ENCODE measurements at regions not wholly inside any gene's neighbourhood (a gene's known extent, or its start where the extent isn't known, plus 50 kb on each side); places are given as distances from the start of the nearest gene placed in this dataset.
"Not testable (repeated sequence)": the region's sequence is repeated elsewhere in the genome, so short reads cannot be mapped to it uniquely, and the experiment has no call there.

DNA sequence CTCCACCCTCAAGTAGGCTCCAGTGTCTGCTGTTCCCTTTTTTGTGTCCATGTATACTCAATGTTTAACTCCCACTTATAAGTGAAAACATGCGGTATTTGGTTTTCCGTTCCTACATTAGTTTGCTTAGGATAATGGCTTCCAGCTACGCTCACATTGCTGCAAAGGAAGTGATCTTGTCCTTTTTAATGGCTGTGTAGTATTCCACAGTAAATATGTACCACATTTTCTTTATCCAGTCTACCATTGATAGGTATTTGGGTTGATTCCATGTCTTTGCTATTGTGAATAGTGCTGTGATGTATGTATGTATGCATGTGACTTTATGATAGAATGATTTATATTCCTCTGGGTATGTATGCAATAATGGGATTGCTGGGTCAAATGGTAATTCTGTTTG, 144.6 kb downstream of the BRD1 start:
- Histone ChIP-seq H3K27me3 (ENCODE audit: control insufficient read depth in 3 of 3, insufficient read depth in 3 of 3, low read depth in 1 of 3, low read length in 3 of 3) (peaks cover 0 to 30% (median 0%) of the 10 kb centered on the region in 3 experiments), H3K14ac (ENCODE audit: low read length) (no peak overlapping the region), H3K36me3 (replicated peaks in 1 of 2; ENCODE audit: control insufficient read depth in 2 of 2, insufficient read depth in 2 of 2, low read length in 2 of 2) (no peaks in the 10 kb centered on the region), H3K79me1 (ENCODE audit: low read depth, low read length) (no peaks in the 10 kb centered on the region), H3K18ac (ENCODE audit: low read length) (no peak overlapping the region), H4K91ac (ENCODE audit: low read depth, low read length, poor library complexity) (no peak overlapping the region), H3K23ac (ENCODE audit: low read depth, low read length, poor library complexity) (no peak overlapping the region), H2BK15ac (ENCODE audit: low read length) (no peak overlapping the region), H2BK120ac (ENCODE audit: low read depth, low read length) (no peak overlapping the region), H3K4ac (ENCODE audit: low read length) (no peak overlapping the region), H3K9ac (ENCODE audit: low read depth, low read length, poor library complexity) (no peak overlapping the region), H3K4me3 (ENCODE audit: low read length in 2 of 2) (no peak overlapping the region), H2AFZ (ENCODE audit: low read length) (no peak overlapping the region), H3K27ac (replicated peaks; ENCODE audit: low read length) (no peak overlapping the region), H2BK12ac (ENCODE audit: low read length) (no peak overlapping the region), H2BK5ac (ENCODE audit: low read length) (no peak overlapping the region), H3K4me2 (ENCODE audit: insufficient read depth, low read length, poor library complexity, severe bottlenecking) (no peak overlapping the region), H3K4me1 (ENCODE audit: control insufficient read depth in 2 of 2, insufficient read depth in 1 of 2, low read depth in 1 of 2, low read length in 2 of 2) (no peaks in the 10 kb centered on the region), H2AK5ac (ENCODE audit: low read depth, low read length) (no peak overlapping the region), H3K9me3 (replicated peaks in 1 of 2; ENCODE audit: control insufficient read depth in 2 of 2, insufficient read depth in 1 of 2, low read depth in 1 of 2, low read length in 2 of 2) (peaks cover 0 to 2% of the 10 kb centered on the region in 2 donors), H4K8ac (ENCODE audit: low read depth, low read length) (no peak overlapping the region)
- no CpG with 5 or more reads among the region's 3 CpGs for WGBS, 2 donors (ENCODE audit: extremely low coverage in 2 of 2, insufficient read length in 2 of 2, insufficient replicate concordance in 1 of 2)
- DNase-seq (ENCODE audit: low spot score) = no peak

DNA sequence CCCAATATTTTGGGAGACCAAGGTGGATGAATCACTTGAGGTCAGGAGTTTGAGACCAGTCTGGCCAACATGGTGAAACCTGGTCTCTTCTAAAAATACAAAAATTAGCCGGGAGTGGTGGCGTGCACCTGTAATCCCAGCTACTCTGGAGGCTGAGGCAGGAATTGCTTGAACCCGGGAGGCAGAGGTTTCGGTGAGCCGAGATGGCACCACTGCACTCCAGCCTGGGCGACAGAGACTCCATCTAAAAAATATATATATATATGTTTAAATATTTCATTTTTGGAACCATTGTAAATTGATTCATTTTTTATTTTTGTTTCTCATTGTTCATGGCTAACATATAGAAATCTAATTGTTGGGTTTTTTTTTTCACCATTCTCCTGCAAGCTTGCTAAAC, 146.9 kb downstream of the BRD1 start:
- H2AK5ac ChIP-seq (ENCODE audit: low read depth, low read length) = not testable (repeated sequence)
- H3K27me3 ChIP-seq (ENCODE audit: control insufficient read depth in 3 of 3, insufficient read depth in 3 of 3, low read depth in 1 of 3, low read length in 3 of 3) = peaks cover 0 to 46% (median 0%) of the 10 kb centered on the region in 3 experiments

DNA sequence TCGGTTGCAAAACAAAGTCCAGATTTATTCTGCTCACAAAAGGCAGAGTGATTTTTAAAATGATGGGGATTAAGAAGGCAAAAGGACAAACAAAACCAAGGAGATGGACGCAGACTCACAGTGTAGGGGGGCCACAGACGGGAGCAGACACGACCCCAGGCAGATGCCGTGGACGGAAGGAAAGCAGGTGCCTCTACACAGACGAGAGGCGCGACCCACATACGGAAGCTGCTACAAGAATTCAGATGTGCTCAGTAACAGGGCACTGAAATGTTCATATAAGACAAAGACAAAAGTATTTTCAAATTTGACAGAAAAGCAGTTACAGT, 148.9 kb downstream of the BRD1 start:
- peaks cover 0 to 51% (median 0%) of the 10 kb centered on the region in 3 experiments for H3K27me3 ChIP-seq (ENCODE audit: control insufficient read depth in 3 of 3, insufficient read depth in 3 of 3, low read depth in 1 of 3, low read length in 3 of 3)
- no peak overlapping the region for H3K4ac ChIP-seq (ENCODE audit: low read length)
- H4K8ac ChIP-seq (ENCODE audit: low read depth, low read length) = no peak overlapping the region
- no peak overlapping the region for H2AK5ac ChIP-seq (ENCODE audit: low read depth, low read length)
- no peak for DNase-seq (ENCODE audit: low spot score)
- H3K18ac ChIP-seq (ENCODE audit: low read length) = peak overlapping the region; percentile 89
- H3K4me1 ChIP-seq (ENCODE audit: control insufficient read depth in 2 of 2, insufficient read depth in 1 of 2, low read depth in 1 of 2, low read length in 2 of 2) = no peaks in the 10 kb centered on the region
- H3K27ac ChIP-seq (replicated peaks; ENCODE audit: low read length) = no peak overlapping the region
- H3K4me2 ChIP-seq (ENCODE audit: insufficient read depth, low read length, poor library complexity, severe bottlenecking) = no peak overlapping the region
- H3K23ac ChIP-seq (ENCODE audit: low read depth, low read length, poor library complexity) = no peak overlapping the region
- H4K91ac ChIP-seq (ENCODE audit: low read depth, low read length, poor library complexity) = no peak overlapping the region
- H2BK15ac ChIP-seq (ENCODE audit: low read length) = no peak overlapping the region
- H2AFZ ChIP-seq (ENCODE audit: low read length) = no peak overlapping the region
- no peak overlapping the region for H3K14ac ChIP-seq (ENCODE audit: low read length)
- H2BK5ac ChIP-seq (ENCODE audit: low read length) = no peak overlapping the region
- no CpG with 5 or more reads among the region's 10 CpGs for WGBS, 2 donors (ENCODE audit: extremely low coverage in 2 of 2, insufficient read length in 2 of 2, insufficient replicate concordance in 1 of 2)
- no peak overlapping the region for H2BK120ac ChIP-seq (ENCODE audit: low read depth, low read length)
- H3K36me3 ChIP-seq (replicated peaks in 1 of 2; ENCODE audit: control insufficient read depth in 2 of 2, insufficient read depth in 2 of 2, low read length in 2 of 2) = no peaks in the 10 kb centered on the region
- no peak overlapping the region for H3K9ac ChIP-seq (ENCODE audit: low read depth, low read length, poor library complexity)
- H3K79me1 ChIP-seq (ENCODE audit: low read depth, low read length) = no peaks in the 10 kb centered on the region
- H3K9me3 ChIP-seq (replicated peaks in 1 of 2; ENCODE audit: control insufficient read depth in 2 of 2, insufficient read depth in 1 of 2, low read depth in 1 of 2, low read length in 2 of 2) = no peaks in the 10 kb centered on the region
- no peak overlapping the region for H2BK12ac ChIP-seq (ENCODE audit: low read length)
- no peak overlapping the region for H3K4me3 ChIP-seq (ENCODE audit: low read length in 2 of 2)

More for the DNA sequence above, 146.9 kb downstream of the BRD1 start:
- not testable (repeated sequence) for H3K14ac ChIP-seq (ENCODE audit: low read length); H3K23ac ChIP-seq (ENCODE audit: low read depth, low read length, poor library complexity); H3K9ac ChIP-seq (ENCODE audit: low read depth, low read length, poor library complexity); H3K9me3 ChIP-seq (replicated peaks in 1 of 2; ENCODE audit: control insufficient read depth in 2 of 2, insufficient read depth in 1 of 2, low read depth in 1 of 2, low read length in 2 of 2); H4K91ac ChIP-seq (ENCODE audit: low read depth, low read length, poor library complexity); H3K4me2 ChIP-seq (ENCODE audit: insufficient read depth, low read length, poor library complexity, severe bottlenecking); H4K8ac ChIP-seq (ENCODE audit: low read depth, low read length); H2BK15ac ChIP-seq (ENCODE audit: low read length); H3K4ac ChIP-seq (ENCODE audit: low read length); H3K79me1 ChIP-seq (ENCODE audit: low read depth, low read length); H2BK120ac ChIP-seq (ENCODE audit: low read depth, low read length); H2AFZ ChIP-seq (ENCODE audit: low read length); H2BK12ac ChIP-seq (ENCODE audit: low read length); H3K18ac ChIP-seq (ENCODE audit: low read length); H3K4me1 ChIP-seq (ENCODE audit: control insufficient read depth in 2 of 2, insufficient read depth in 1 of 2, low read depth in 1 of 2, low read length in 2 of 2); H3K4me3 ChIP-seq (ENCODE audit: low read length in 2 of 2); H3K27ac ChIP-seq (replicated peaks; ENCODE audit: low read length); H2BK5ac ChIP-seq (ENCODE audit: low read length); DNase-seq (ENCODE audit: low spot score); H3K36me3 ChIP-seq (replicated peaks in 1 of 2; ENCODE audit: control insufficient read depth in 2 of 2, insufficient read depth in 2 of 2, low read length in 2 of 2)
- WGBS, 2 donors (ENCODE audit: extremely low coverage in 2 of 2, insufficient read length in 2 of 2, insufficient replicate concordance in 1 of 2) = no CpG with 5 or more reads among the region's 6 CpGs

DNA sequence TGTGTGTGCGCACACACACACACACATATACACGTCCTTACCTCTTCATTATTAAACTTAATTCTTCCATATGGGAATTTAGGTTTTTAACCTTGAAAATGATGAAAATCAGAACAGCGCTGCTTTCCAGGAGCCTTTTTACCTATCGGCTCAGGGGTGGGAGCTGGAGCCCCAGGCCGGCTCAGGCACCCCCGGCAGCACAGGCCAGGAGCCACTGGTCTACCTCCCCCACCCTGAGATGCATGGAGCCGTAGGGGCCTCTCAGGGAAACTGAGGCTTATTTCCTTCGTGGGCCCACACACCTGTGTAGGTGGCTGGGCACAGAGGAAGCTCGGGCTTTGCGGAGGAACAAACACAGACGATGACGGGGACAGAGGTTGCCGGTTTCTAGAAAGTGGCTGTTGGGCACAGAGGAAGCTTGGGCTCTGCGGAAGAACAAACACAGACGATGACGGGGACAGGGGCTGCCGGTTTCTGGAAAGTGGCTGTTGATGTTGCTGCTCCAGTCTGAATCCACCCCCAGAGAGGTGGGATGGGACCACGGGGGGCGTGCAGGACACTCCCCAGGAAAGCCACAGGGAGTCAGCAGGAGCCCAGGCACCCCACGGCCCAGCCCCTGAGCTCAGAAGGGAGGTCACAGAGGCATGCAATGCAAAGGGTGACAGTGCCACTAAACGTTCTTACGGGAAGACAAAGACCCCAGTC, 149.4 kb downstream of the BRD1 start:
- no peak overlapping the region for H2BK120ac ChIP-seq (ENCODE audit: low read depth, low read length)
- no peak overlapping the region for H2BK15ac ChIP-seq (ENCODE audit: low read length)
- no peaks in the 10 kb centered on the region for H3K4me1 ChIP-seq (ENCODE audit: control insufficient read depth in 2 of 2, insufficient read depth in 1 of 2, low read depth in 1 of 2, low read length in 2 of 2)
- no peak overlapping the region for H2BK12ac ChIP-seq (ENCODE audit: low read length)
- peak overlapping the region; percentile 42 for H2AK5ac ChIP-seq (ENCODE audit: low read depth, low read length)
- peaks cover 0 to 51% (median 0%) of the 10 kb centered on the region in 3 experiments for H3K27me3 ChIP-seq (ENCODE audit: control insufficient read depth in 3 of 3, insufficient read depth in 3 of 3, low read depth in 1 of 3, low read length in 3 of 3)
- no peak overlapping the region for H3K27ac ChIP-seq (replicated peaks; ENCODE audit: low read length)
- no peak overlapping the region for H3K4me2 ChIP-seq (ENCODE audit: insufficient read depth, low read length, poor library complexity, severe bottlenecking)
- no peak overlapping the region for H4K8ac ChIP-seq (ENCODE audit: low read depth, low read length)
- H3K23ac ChIP-seq (ENCODE audit: low read depth, low read length, poor library complexity) = no peak overlapping the region
- no CpG with 5 or more reads among the region's 22 CpGs for WGBS, 2 donors (ENCODE audit: extremely low coverage in 2 of 2, insufficient read length in 2 of 2, insufficient replicate concordance in 1 of 2)
- no peak overlapping the region for H3K4ac ChIP-seq (ENCODE audit: low read length)
- H3K36me3 ChIP-seq (replicated peaks in 1 of 2; ENCODE audit: control insufficient read depth in 2 of 2, insufficient read depth in 2 of 2, low read length in 2 of 2) = no peaks in the 10 kb centered on the region
- peak overlapping the region; percentile 82 for H3K18ac ChIP-seq (ENCODE audit: low read length)
- H3K79me1 ChIP-seq (ENCODE audit: low read depth, low read length) = no peaks in the 10 kb centered on the region
- H4K91ac ChIP-seq (ENCODE audit: low read depth, low read length, poor library complexity) = no peak overlapping the region
- no peak overlapping the region for H3K4me3 ChIP-seq (ENCODE audit: low read length in 2 of 2)
- peak overlapping the region; percentile 92 for H3K14ac ChIP-seq (ENCODE audit: low read length)
- no peak overlapping the region for H3K9ac ChIP-seq (ENCODE audit: low read depth, low read length, poor library complexity)
- no peak overlapping the region for H2AFZ ChIP-seq (ENCODE audit: low read length)
- H2BK5ac ChIP-seq (ENCODE audit: low read length) = no peak overlapping the region
- H3K9me3 ChIP-seq (replicated peaks in 1 of 2; ENCODE audit: control insufficient read depth in 2 of 2, insufficient read depth in 1 of 2, low read depth in 1 of 2, low read length in 2 of 2) = no peaks in the 10 kb centered on the region
- no peak for DNase-seq (ENCODE audit: low spot score)
